ENCODE measurements at regions not wholly inside any gene's neighbourhood (a gene's known extent, or its start where the extent isn't known, plus 50 kb on each side); places are given as distances from the start of the nearest gene placed in this dataset.

DNA sequence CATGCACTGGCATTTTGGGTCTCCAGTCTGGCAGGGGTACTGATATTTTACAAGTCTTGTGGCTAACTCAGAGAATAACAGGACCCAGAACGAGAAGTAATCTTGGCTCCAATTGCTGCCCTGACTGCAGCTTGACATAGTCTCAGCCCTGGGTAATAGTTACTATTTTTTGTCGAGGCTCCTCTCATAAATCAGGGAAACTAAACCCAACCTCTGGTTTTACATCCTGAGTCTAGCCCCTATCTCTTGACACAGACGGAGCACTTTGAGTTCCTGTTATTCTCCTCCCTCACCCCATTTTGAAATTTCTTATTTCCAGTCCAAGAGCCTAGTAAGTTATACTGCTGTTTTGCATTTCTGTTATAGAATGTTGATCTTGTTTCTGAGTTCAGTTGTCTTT, 276.1 kb upstream of the GOLIM4 start:
- H3K36me3 Mint-ChIP-seq (ENCODE audit: insufficient read depth), result peaks cover 1% of the 10 kb centered on the region
- DNase-seq (ENCODE audit: low spot score, unreplicated experiment), result no peak
- no peak for TF ChIP-seq CTCF (IDR thresholded peaks at IDR 0.05; ENCODE audit: unreplicated experiment)
- H3K27ac Mint-ChIP-seq, result no peak overlapping the region
- H3K27me3 Mint-ChIP-seq, result no peaks in the 10 kb centered on the region
- H3K4me1 Mint-ChIP-seq (ENCODE audit: low read depth), result peaks cover 4% of the 10 kb centered on the region
- peaks cover 5% of the 10 kb centered on the region for H3K9me3 Mint-ChIP-seq (ENCODE audit: low read depth)
- H3K4me3 Mint-ChIP-seq (ENCODE audit: low read depth), result no peak overlapping the region

GRCh38 chr3:168364967-168365366, 269.2 kb upstream of the GOLIM4 start:
- no peaks in the 10 kb centered on the region for H3K27me3 Mint-ChIP-seq
- H3K4me1 Mint-ChIP-seq (ENCODE audit: low read depth), result peaks cover 3% of the 10 kb centered on the region
- DNase-seq (ENCODE audit: low spot score, unreplicated experiment), result no peak
- H3K4me3 Mint-ChIP-seq (ENCODE audit: low read depth), result no peak overlapping the region
- no peak for TF ChIP-seq CTCF (IDR thresholded peaks at IDR 0.05; ENCODE audit: unreplicated experiment)
- no peaks in the 10 kb centered on the region for H3K36me3 Mint-ChIP-seq (ENCODE audit: insufficient read depth)
- no peaks in the 10 kb centered on the region for H3K9me3 Mint-ChIP-seq (ENCODE audit: low read depth)
- no peak overlapping the region for H3K27ac Mint-ChIP-seq

- no peak for DNase-seq (ENCODE audit: low spot score, unreplicated experiment)
- no peaks in the 10 kb centered on the region for H3K27me3 Mint-ChIP-seq
- H3K4me3 Mint-ChIP-seq (ENCODE audit: low read depth), result no peak overlapping the region
- H3K9me3 Mint-ChIP-seq (ENCODE audit: low read depth), result no peaks in the 10 kb centered on the region
- no peaks in the 10 kb centered on the region for H3K36me3 Mint-ChIP-seq (ENCODE audit: insufficient read depth)
- no peak overlapping the region for H3K27ac Mint-ChIP-seq
- H3K4me1 Mint-ChIP-seq (ENCODE audit: low read depth), result peaks cover 2% of the 10 kb centered on the region
- TF ChIP-seq CTCF (IDR thresholded peaks at IDR 0.05; ENCODE audit: unreplicated experiment), result no peak
Observed at GRCh38 chr3:168362661-168363247, 267.0 kb upstream of the GOLIM4 start.

DNA sequence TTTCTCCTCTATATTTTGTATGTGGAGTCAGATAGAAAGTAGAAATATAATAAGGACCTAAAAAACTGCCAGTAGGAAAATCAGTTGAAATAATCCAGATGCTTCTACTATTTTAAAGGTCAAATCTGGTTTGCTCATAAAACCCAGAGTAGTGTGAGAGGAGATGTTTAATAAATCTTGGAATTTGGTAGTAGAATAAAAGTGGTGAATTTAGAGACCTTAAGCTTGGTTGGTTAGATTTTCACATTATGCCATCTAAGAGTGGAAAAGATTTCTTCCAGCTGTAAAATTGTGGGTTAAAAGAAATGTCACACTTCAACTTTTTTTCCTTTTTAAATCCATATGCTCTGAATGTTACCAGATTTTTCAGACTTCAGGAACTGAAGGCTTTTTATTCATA, 266.4 kb upstream of the GOLIM4 start:
- H3K36me3 Mint-ChIP-seq (ENCODE audit: insufficient read depth), result no peaks in the 10 kb centered on the region
- no peak overlapping the region for H3K27ac Mint-ChIP-seq
- no peak for TF ChIP-seq CTCF (IDR thresholded peaks at IDR 0.05; ENCODE audit: unreplicated experiment)
- peaks cover 2% of the 10 kb centered on the region for H3K4me1 Mint-ChIP-seq (ENCODE audit: low read depth)
- H3K9me3 Mint-ChIP-seq (ENCODE audit: low read depth), result no peaks in the 10 kb centered on the region
- H3K4me3 Mint-ChIP-seq (ENCODE audit: low read depth), result no peak overlapping the region
- no peaks in the 10 kb centered on the region for H3K27me3 Mint-ChIP-seq
- DNase-seq (ENCODE audit: low spot score, unreplicated experiment), result no peak

DNA sequence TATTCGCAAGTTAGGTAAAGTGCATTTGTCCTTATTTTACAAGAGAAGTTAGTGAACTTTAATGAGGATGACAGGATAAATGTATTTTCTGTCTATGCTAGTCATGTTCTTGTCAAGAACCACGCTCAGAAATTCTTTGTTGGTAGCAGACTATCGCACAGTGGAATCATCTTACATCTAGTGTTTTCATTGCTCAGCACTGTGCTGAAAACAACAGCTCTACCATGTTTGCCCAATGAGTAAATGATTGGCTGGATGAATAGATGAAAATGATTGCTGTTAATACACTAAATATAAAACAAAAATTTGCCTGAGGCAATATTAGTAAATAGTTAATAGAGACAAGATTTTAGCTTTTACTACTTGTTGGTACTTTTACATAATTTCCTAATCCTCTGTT, 265.3 kb upstream of the GOLIM4 start:
- no peak overlapping the region for H3K27ac Mint-ChIP-seq
- H3K4me1 Mint-ChIP-seq (ENCODE audit: low read depth), result peaks cover under 1% of the 10 kb centered on the region
- no peaks in the 10 kb centered on the region for H3K36me3 Mint-ChIP-seq (ENCODE audit: insufficient read depth)
- DNase-seq (ENCODE audit: low spot score, unreplicated experiment), result no peak
- no peak for TF ChIP-seq CTCF (IDR thresholded peaks at IDR 0.05; ENCODE audit: unreplicated experiment)
- no peaks in the 10 kb centered on the region for H3K9me3 Mint-ChIP-seq (ENCODE audit: low read depth)
- no peaks in the 10 kb centered on the region for H3K27me3 Mint-ChIP-seq
- H3K4me3 Mint-ChIP-seq (ENCODE audit: low read depth), result no peak overlapping the region

Measured in progenitor cell of endocrine pancreas (in vitro differentiated cells).